IMR-90 (cell line): ENCODE measurements at regions not wholly inside any gene's neighbourhood (a gene's known extent, or its start where the extent isn't known, plus 50 kb on each side); places are given as distances from the start of the nearest gene placed in this dataset.

Experiments used
- CEBPB ChIP-seq: IDR thresholded peaks from 2 replicates; pipeline ENCODE4 v1.6.1; 2012; ENCODE audit warnings: low read depth, low read length, improper control_type of control experiment
- CTCF ChIP-seq: conservative IDR thresholded peaks from 2 replicates; pipeline ENCODE4 v1.5.1; 2012; ENCODE audit warnings: mild to moderate bottlenecking, low read depth, low read length, improper control_type of control experiment
- MAFK ChIP-seq: IDR thresholded peaks from 2 replicates; pipeline ENCODE4 v1.6.1; 2012; ENCODE audit warnings: low read depth, low read length, improper control_type of control experiment
- MXI1 ChIP-seq: IDR thresholded peaks from 2 replicates; pipeline ENCODE4 v1.6.1; 2012; ENCODE audit warnings: low read depth, mild to moderate bottlenecking, low read length, moderate library complexity, borderline replicate concordance
- POLR2A ChIP-seq: IDR thresholded peaks from 2 replicates; pipeline ENCODE4 v1.6.1; 2012; ENCODE audit warnings: mild to moderate bottlenecking, low read depth, low read length
- RAD21 ChIP-seq: IDR thresholded peaks from 2 replicates; pipeline ENCODE4 v1.6.1; 2012; ENCODE audit warnings: low read length, improper control_type of control experiment
- RFX5 ChIP-seq: IDR thresholded peaks from 2 replicates; pipeline ENCODE4 v1.8.0; 2012; ENCODE audit warnings: low read depth, mild to moderate bottlenecking, low read length, moderate library complexity
- SMC3 ChIP-seq: fragments of 150-350 bp; IDR thresholded peaks from 2 replicates; pipeline ENCODE4 v1.6.1; 2016; ENCODE audit warnings: low read depth, mild to moderate bottlenecking, antibody characterized with exemption, low read length, moderate library complexity
- USF2 ChIP-seq: fragments of 150-350 bp; IDR thresholded peaks from 2 replicates; pipeline ENCODE4 v1.6.1; 2017; ENCODE audit warnings: mild to moderate bottlenecking, antibody characterized with exemption, low read length, low read depth

- TF ChIP-seq CTCF = no peak
- no peak for TF ChIP-seq RAD21
- TF ChIP-seq POLR2A = no peak
- TF ChIP-seq CEBPB = no peak
- no peak for TF ChIP-seq SMC3
- no peak for TF ChIP-seq RFX5
- no peak for TF ChIP-seq USF2
- TF ChIP-seq MAFK = no peak
- TF ChIP-seq MXI1 = no peak
Measured at GRCh38 chr20:19868441-19868840, 110.4 kb downstream of the RIN2 start.
